ENCODE measurements at regions not wholly inside any gene's neighbourhood (a gene's known extent, or its start where the extent isn't known, plus 50 kb on each side); places are given as distances from the start of the nearest gene placed in this dataset.

DNA sequence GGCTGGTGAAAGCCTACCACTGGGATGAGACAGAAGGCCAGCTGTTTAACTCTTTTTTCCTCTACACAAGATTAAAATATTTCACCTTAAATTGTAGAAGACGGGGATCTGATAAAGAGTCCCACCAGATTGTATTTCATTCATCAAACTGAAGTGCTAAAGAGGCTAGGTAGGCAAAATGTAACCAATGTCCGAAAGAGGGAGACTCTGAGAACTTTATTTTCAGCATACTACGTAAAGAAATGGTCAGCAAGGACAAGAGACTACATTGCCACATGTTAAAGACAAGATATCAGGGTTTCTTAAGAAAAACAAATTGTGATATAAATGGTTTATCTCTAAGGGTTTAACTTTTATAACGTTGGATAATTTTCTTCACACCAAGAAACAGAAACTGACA, 71.6 kb upstream of the INPP4B start:
- POLR2A ChIA-PET: no interaction called here
- Mint-ChIP-seq H3K27ac (no peak overlapping the region), H3K4me3 (no peak overlapping the region), H3K27me3 (peaks cover 0 to 15% (median 0%) of the 10 kb centered on the region in 5 donors), H3K36me3 (peaks cover 0 to 4% (median 0%) of the 10 kb centered on the region in 5 donors), H3K4me1 (no peaks in the 10 kb centered on the region), H3K9me3 (peaks cover 0 to 4% (median 0%) of the 10 kb centered on the region in 11 donors)
- no peaks in the 10 kb centered on the region for H3K36me3 ChIP-seq (ENCODE audit: control insufficient read depth in 2 of 3, insufficient read depth in 3 of 3, low read length in 3 of 3)
- H3K27me3 ChIP-seq (ENCODE audit: control insufficient read depth in 2 of 2, insufficient read depth in 2 of 2, low read length in 2 of 2): no peaks in the 10 kb centered on the region
- DNase-seq: no peak
- no peak overlapping the region for H3K27ac ChIP-seq (ENCODE audit: low read depth, low read length)
- ATAC-seq: no peak
- no peaks in the 10 kb centered on the region for H3K4me1 ChIP-seq (ENCODE audit: control insufficient read depth in 2 of 2, insufficient read depth in 2 of 2, low read length in 2 of 2)
- CTCF ChIA-PET: no interaction called here
- H3K4me3 ChIP-seq (ENCODE audit: low read length): no peak overlapping the region
- intact Hi-C loops (cut with micrococcal nuclease): no loop called here
- H3K9me3 ChIP-seq (ENCODE audit: control insufficient read depth in 2 of 3, low read length in 3 of 3): no peaks in the 10 kb centered on the region

DNA sequence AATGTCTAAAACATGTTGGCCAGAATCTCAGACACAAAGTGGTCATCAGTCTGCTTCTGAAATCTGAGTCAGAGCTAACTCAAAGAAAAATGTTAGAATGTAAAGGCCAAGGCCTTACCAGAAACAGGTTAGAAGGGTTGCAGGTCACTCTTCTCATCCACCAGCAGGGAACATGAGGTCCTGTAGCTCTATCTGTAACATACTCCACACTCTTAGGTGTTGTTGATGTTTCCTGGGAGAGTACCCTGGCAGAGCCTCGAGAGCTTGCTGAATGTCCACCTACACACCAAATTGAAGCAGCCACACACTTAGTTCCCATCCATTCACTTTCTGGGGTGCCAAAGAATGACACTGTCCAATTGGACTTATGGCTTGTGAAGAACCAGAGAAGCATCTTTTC, 76.6 kb upstream of the INPP4B start:
- Mint-ChIP-seq H3K9me3 (peaks cover 0 to 4% (median 0%) of the 10 kb centered on the region in 11 donors), H3K4me1 (no peaks in the 10 kb centered on the region), H3K27ac (no peak overlapping the region), H3K27me3 (peaks cover 0 to 20% (median 9%) of the 10 kb centered on the region in 5 donors), H3K36me3 (peaks cover 0 to 4% (median 0%) of the 10 kb centered on the region in 5 donors), H3K4me3 (no peak overlapping the region)
- Histone ChIP-seq H3K4me3 (ENCODE audit: low read length) (no peak overlapping the region), H3K9me3 (ENCODE audit: control insufficient read depth in 2 of 3, low read length in 3 of 3) (no peaks in the 10 kb centered on the region), H3K4me1 (ENCODE audit: control insufficient read depth in 2 of 2, insufficient read depth in 2 of 2, low read length in 2 of 2) (no peaks in the 10 kb centered on the region), H3K36me3 (ENCODE audit: control insufficient read depth in 2 of 3, insufficient read depth in 3 of 3, low read length in 3 of 3) (no peaks in the 10 kb centered on the region), H3K27me3 (ENCODE audit: control insufficient read depth in 2 of 2, insufficient read depth in 2 of 2, low read length in 2 of 2) (no peaks in the 10 kb centered on the region), H3K27ac (ENCODE audit: low read depth, low read length) (no peak overlapping the region)
- CTCF ChIA-PET: no interaction called here
- POLR2A ChIA-PET: no interaction called here
- DNase-seq (no peak), ATAC-seq (no peak)
- intact Hi-C loops (cut with micrococcal nuclease): no loop called here

DNA sequence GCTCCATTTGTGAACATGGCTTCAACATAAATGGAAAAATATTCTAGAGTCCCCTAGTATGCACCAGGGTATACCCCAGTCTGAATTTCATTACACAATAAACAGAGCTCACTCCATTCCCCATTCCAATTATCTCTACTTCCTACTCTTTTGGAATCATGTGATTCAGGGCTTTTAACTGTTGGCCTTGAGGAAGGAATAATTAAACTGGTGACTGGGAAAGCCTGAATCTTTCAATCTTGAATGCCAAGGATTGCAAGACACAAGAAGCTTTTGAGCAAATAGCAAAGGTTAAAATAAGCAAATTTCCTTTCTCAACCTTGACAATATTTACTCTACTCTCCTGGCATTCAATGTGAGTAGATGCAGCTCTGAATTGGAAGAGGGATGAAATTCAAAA, 77.5 kb upstream of the INPP4B start:
- Mint-ChIP-seq H3K4me1 (no peaks in the 10 kb centered on the region), H3K27ac (no peak overlapping the region), H3K4me3 (no peak overlapping the region), H3K9me3 (peaks cover 0 to 4% (median 0%) of the 10 kb centered on the region in 11 donors), H3K27me3 (peaks cover 0 to 20% (median 9%) of the 10 kb centered on the region in 5 donors), H3K36me3 (peaks cover 0 to 4% (median 0%) of the 10 kb centered on the region in 5 donors)
- Histone ChIP-seq H3K36me3 (ENCODE audit: control insufficient read depth in 2 of 3, insufficient read depth in 3 of 3, low read length in 3 of 3) (no peaks in the 10 kb centered on the region), H3K4me1 (ENCODE audit: control insufficient read depth in 2 of 2, insufficient read depth in 2 of 2, low read length in 2 of 2) (no peaks in the 10 kb centered on the region), H3K9me3 (ENCODE audit: control insufficient read depth in 2 of 3, low read length in 3 of 3) (no peaks in the 10 kb centered on the region), H3K4me3 (ENCODE audit: low read length) (no peak overlapping the region), H3K27ac (ENCODE audit: low read depth, low read length) (no peak overlapping the region), H3K27me3 (ENCODE audit: control insufficient read depth in 2 of 2, insufficient read depth in 2 of 2, low read length in 2 of 2) (no peaks in the 10 kb centered on the region)
- no peak for DNase-seq
- ATAC-seq: no peak
- ChIA-PET POLR2A (interaction anchor here (0.6 kb wide), 1 partner anchor 62 kb away, joined by 4 read pairs; no protein-coding TSS in a partner anchor), CTCF (no interaction called here)
- intact Hi-C loops (cut with micrococcal nuclease): no loop called here

DNA sequence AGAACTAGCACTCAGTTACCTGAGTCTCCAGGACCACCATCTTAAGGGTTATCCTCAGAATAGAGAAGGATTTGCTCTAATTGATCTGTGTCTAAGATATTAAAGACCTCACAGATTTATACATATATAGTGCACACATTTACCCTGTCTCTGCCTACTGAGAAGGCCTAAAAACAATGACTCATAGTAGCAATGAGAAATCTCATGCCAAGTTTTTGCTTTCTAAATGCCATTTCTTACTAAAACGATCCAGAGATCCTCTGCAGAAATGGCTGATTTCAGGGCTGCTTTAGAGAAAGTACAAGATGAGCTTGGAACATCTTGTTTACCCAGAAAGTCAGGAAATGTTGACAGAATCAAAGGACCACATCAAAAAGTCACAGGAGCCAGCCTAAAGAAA, 79.1 kb upstream of the INPP4B start:
- H3K4me1 Mint-ChIP-seq: no peaks in the 10 kb centered on the region
- H3K27ac Mint-ChIP-seq: no peak overlapping the region
- Histone ChIP-seq H3K27me3 (ENCODE audit: control insufficient read depth in 2 of 2, insufficient read depth in 2 of 2, low read length in 2 of 2) (no peaks in the 10 kb centered on the region), H3K4me3 (ENCODE audit: low read length) (no peak overlapping the region), H3K9me3 (ENCODE audit: control insufficient read depth in 2 of 3, low read length in 3 of 3) (no peaks in the 10 kb centered on the region), H3K27ac (ENCODE audit: low read depth, low read length) (no peak overlapping the region), H3K4me1 (ENCODE audit: control insufficient read depth in 2 of 2, insufficient read depth in 2 of 2, low read length in 2 of 2) (no peaks in the 10 kb centered on the region), H3K36me3 (ENCODE audit: control insufficient read depth in 2 of 3, insufficient read depth in 3 of 3, low read length in 3 of 3) (no peaks in the 10 kb centered on the region)
- intact Hi-C loops (cut with micrococcal nuclease): no loop called here
- H3K36me3 Mint-ChIP-seq: peaks cover 0 to 4% (median 0%) of the 10 kb centered on the region in 5 donors
- ATAC-seq: no peak
- ChIA-PET POLR2A (no interaction called here), CTCF (no interaction called here)
- H3K27me3 Mint-ChIP-seq: peaks cover 0 to 29% (median 9%) of the 10 kb centered on the region in 5 donors
- no peak overlapping the region for H3K4me3 Mint-ChIP-seq
- peaks cover 0 to 4% (median 0%) of the 10 kb centered on the region in 11 donors for H3K9me3 Mint-ChIP-seq
- DNase-seq: no peak

GRCh38 chr4:142927721-142928120, 81.6 kb upstream of the INPP4B start:
- Mint-ChIP-seq H3K4me3 (no peak overlapping the region), H3K27me3 (peaks cover 0 to 28% (median 5%) of the 10 kb centered on the region in 5 donors), H3K4me1 (no peaks in the 10 kb centered on the region), H3K36me3 (no peaks in the 10 kb centered on the region), H3K27ac (no peak overlapping the region), H3K9me3 (no peaks in the 10 kb centered on the region)
- no peak for DNase-seq
- ChIA-PET POLR2A (no interaction called here), CTCF (no interaction called here)
- H3K36me3 ChIP-seq (ENCODE audit: control insufficient read depth in 2 of 3, insufficient read depth in 3 of 3, low read length in 3 of 3): no peaks in the 10 kb centered on the region
- no peak overlapping the region for H3K27ac ChIP-seq (ENCODE audit: low read depth, low read length)
- no peak for ATAC-seq
- no peaks in the 10 kb centered on the region for H3K9me3 ChIP-seq (ENCODE audit: control insufficient read depth in 2 of 3, low read length in 3 of 3)
- H3K27me3 ChIP-seq (ENCODE audit: control insufficient read depth in 2 of 2, insufficient read depth in 2 of 2, low read length in 2 of 2): no peaks in the 10 kb centered on the region
- no peak overlapping the region for H3K4me3 ChIP-seq (ENCODE audit: low read length)
- intact Hi-C loops (cut with micrococcal nuclease): no loop called here
- no peaks in the 10 kb centered on the region for H3K4me1 ChIP-seq (ENCODE audit: control insufficient read depth in 2 of 2, insufficient read depth in 2 of 2, low read length in 2 of 2)

GRCh38 chr4:142929526-142929925, 83.4 kb upstream of the INPP4B start:
- Histone ChIP-seq H3K4me1 (ENCODE audit: control insufficient read depth in 2 of 2, insufficient read depth in 2 of 2, low read length in 2 of 2) (no peaks in the 10 kb centered on the region), H3K27me3 (ENCODE audit: control insufficient read depth in 2 of 2, insufficient read depth in 2 of 2, low read length in 2 of 2) (no peaks in the 10 kb centered on the region), H3K36me3 (ENCODE audit: control insufficient read depth in 2 of 3, insufficient read depth in 3 of 3, low read length in 3 of 3) (no peaks in the 10 kb centered on the region), H3K4me3 (ENCODE audit: low read length) (no peak overlapping the region), H3K27ac (ENCODE audit: low read depth, low read length) (no peak overlapping the region), H3K9me3 (ENCODE audit: control insufficient read depth in 2 of 3, low read length in 3 of 3) (no peaks in the 10 kb centered on the region)
- Mint-ChIP-seq H3K36me3 (no peaks in the 10 kb centered on the region), H3K27ac (no peak overlapping the region), H3K4me3 (no peak overlapping the region), H3K9me3 (no peaks in the 10 kb centered on the region), H3K4me1 (no peaks in the 10 kb centered on the region), H3K27me3 (peaks cover 0 to 16% (median 5%) of the 10 kb centered on the region in 5 donors)
- POLR2A ChIA-PET: no interaction called here
- intact Hi-C loops (cut with micrococcal nuclease): no loop called here
- CTCF ChIA-PET: no interaction called here
- no peak for ATAC-seq
- DNase-seq: no peak

DNA sequence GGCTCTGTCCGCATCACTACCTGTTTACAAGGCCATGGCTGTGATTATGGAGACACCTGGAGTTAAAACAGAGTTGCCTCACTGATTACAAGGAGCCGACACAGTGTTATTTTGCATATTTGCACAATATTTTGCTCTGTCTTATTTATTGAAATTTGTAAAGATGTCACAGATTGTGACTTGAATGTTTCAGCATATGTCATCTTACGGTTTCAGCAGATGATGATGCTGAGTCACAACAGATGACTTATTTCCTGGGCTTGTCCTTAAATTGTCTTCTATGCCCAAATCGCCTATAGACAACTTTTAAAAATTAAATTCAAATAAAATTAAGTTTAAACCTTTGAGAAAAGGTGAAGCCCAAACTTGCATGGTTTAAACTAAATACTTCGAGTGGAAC, 87.1 kb upstream of the INPP4B start:
- ChIA-PET POLR2A (no interaction called here), CTCF (no interaction called here)
- Histone ChIP-seq H3K27me3 (ENCODE audit: control insufficient read depth in 2 of 2, insufficient read depth in 2 of 2, low read length in 2 of 2) (no peaks in the 10 kb centered on the region), H3K4me1 (ENCODE audit: control insufficient read depth in 2 of 2, insufficient read depth in 2 of 2, low read length in 2 of 2) (no peaks in the 10 kb centered on the region), H3K9me3 (ENCODE audit: control insufficient read depth in 2 of 3, low read length in 3 of 3) (no peaks in the 10 kb centered on the region), H3K36me3 (ENCODE audit: control insufficient read depth in 2 of 3, insufficient read depth in 3 of 3, low read length in 3 of 3) (no peaks in the 10 kb centered on the region), H3K4me3 (ENCODE audit: low read length) (no peak overlapping the region), H3K27ac (ENCODE audit: low read depth, low read length) (no peak overlapping the region)
- Mint-ChIP-seq H3K4me1 (no peaks in the 10 kb centered on the region), H3K36me3 (no peaks in the 10 kb centered on the region), H3K27me3 (peaks cover 0 to 9% (median 0%) of the 10 kb centered on the region in 5 donors), H3K27ac (no peak overlapping the region), H3K9me3 (no peaks in the 10 kb centered on the region), H3K4me3 (no peak overlapping the region)
- no peak for ATAC-seq
- intact Hi-C loops (cut with micrococcal nuclease): no loop called here
- DNase-seq: no peak
